Testis (tissue), 2 donors: ENCODE measurements at regions not wholly inside any gene's neighbourhood (a gene's known extent, or its start where the extent isn't known, plus 50 kb on each side); places are given as distances from the start of the nearest gene placed in this dataset.

Source experiments
- CTCF ChIP-seq, 3 experiments: fragments of 450-650 bp in 2 of 3; fragments of 200-600 bp in 1 of 3; sonication (generic) in 1 of 3; IDR thresholded peaks; one replicate each; pipeline ENCODE4 v1.5.1; 2016 to 2019; ENCODE audit warnings: antibody characterized with exemption in 3 of 3, mild to moderate bottlenecking in 2 of 3, moderate library complexity in 1 of 3
- POLR2A ChIP-seq: fragments of 450-650 bp; IDR thresholded peaks from one replicate; pipeline ENCODE4 v1.6.1; 2017; ENCODE audit warnings: antibody characterized with exemption, mild to moderate bottlenecking, moderate library complexity

GRCh38 chr5:126139086-126139485, 284.1 kb upstream of the GRAMD2B start:
- TF ChIP-seq CTCF (IDR thresholded peaks at IDR 0.05) (no peak), POLR2A (no peak)
